Keratinocyte (primary cell): ENCODE measurements at regions not wholly inside any gene's neighbourhood (a gene's known extent, or its start where the extent isn't known, plus 50 kb on each side); places are given as distances from the start of the nearest gene placed in this dataset.
"Not testable (repeated sequence)": the region's sequence is repeated elsewhere in the genome, so short reads cannot be mapped to it uniquely, and the experiment has no call there.

Experiments used
- DNase-seq: peaks from one replicate; pipeline ENCODE4 v3.0.0-alpha.2; 2011; ENCODE audit warnings: low read depth, missing footprints, low spot score
- FAIRE-seq: peaks from 2 replicates; lab custom pipeline; 2011; peaks lifted over from hg19 to GRCh38; lab: Jason Lieb, UNC
- H2AFZ ChIP-seq: 2 replicates; pipeline ENCODE4 v1.6.0; 2012; ENCODE audit warnings: low read length, control low read depth, inconsistent platforms; ENCODE audit not compliant: control insufficient read depth
- H3K27ac ChIP-seq: 2 replicates; pipeline ENCODE4 v1.5.1; 2011; ENCODE audit warnings: low read length; ENCODE audit not compliant: control insufficient read depth, insufficient read depth
- H3K27me3 ChIP-seq: 3 replicates; pipeline ENCODE4 v1.6.0; 2011; ENCODE audit warnings: low read length; ENCODE audit not compliant: control insufficient read depth, insufficient read depth; ENCODE audit errors: extremely low read depth
- H3K36me3 ChIP-seq, 2 experiments: 2 replicates in 1 of 2; 3 replicates in 1 of 2; pipeline ENCODE4 v1.5.1; 2011; ENCODE audit warnings: low read length in 2 of 2, mild to moderate bottlenecking in 1 of 2; ENCODE audit not compliant: control insufficient read depth in 2 of 2, insufficient read depth in 2 of 2; ENCODE audit errors: extremely low read depth in 1 of 2
- H3K4me1 ChIP-seq: 3 replicates; pipeline ENCODE4 v1.5.1; 2011; ENCODE audit warnings: low read length; ENCODE audit not compliant: control insufficient read depth, insufficient read depth; ENCODE audit errors: extremely low read depth
- H3K4me2 ChIP-seq: 3 replicates; pipeline ENCODE4 v1.6.0; 2011; ENCODE audit warnings: low read depth, low read length; ENCODE audit not compliant: control insufficient read depth, insufficient read depth; ENCODE audit errors: extremely low read depth
- H3K4me3 ChIP-seq, 3 experiments: fragments of 200-600 bp in 1 of 3; sonication (generic) in 1 of 3; 2 replicates in 2 of 3; 3 replicates in 1 of 3; pipeline ENCODE4 v1.5.1; 2011 to 2016; ENCODE audit warnings: low read length in 3 of 3, mild to moderate bottlenecking in 3 of 3, control low read depth in 2 of 3, inconsistent platforms in 1 of 3, low read depth in 1 of 3, mixed read lengths in 1 of 3, mixed run types in 1 of 3, moderate library complexity in 1 of 3; ENCODE audit not compliant: control insufficient read depth in 2 of 3, insufficient read depth in 2 of 3; ENCODE audit errors: extremely low read depth in 1 of 3
- H3K79me2 ChIP-seq: 2 replicates; pipeline ENCODE4 v1.6.0; 2012; ENCODE audit warnings: low read length; ENCODE audit not compliant: control insufficient read depth, insufficient read depth
- H3K9ac ChIP-seq: 3 replicates; pipeline ENCODE4 v1.6.0; 2011; ENCODE audit warnings: low read length; ENCODE audit not compliant: control insufficient read depth, insufficient read depth; ENCODE audit errors: extremely low read depth
- H3K9me1 ChIP-seq: 3 replicates; pipeline ENCODE4 v1.6.0; 2011; ENCODE audit warnings: low read length; ENCODE audit not compliant: control insufficient read depth, insufficient read depth; ENCODE audit errors: extremely low read depth
- H3K9me3 ChIP-seq: 2 replicates; pipeline ENCODE4 v1.5.1; 2012; ENCODE audit warnings: low read depth, low read length; ENCODE audit not compliant: control insufficient read depth
- H4K20me1 ChIP-seq: 3 replicates; pipeline ENCODE4 v1.6.0; 2011; ENCODE audit warnings: low read length; ENCODE audit not compliant: control insufficient read depth, insufficient read depth; ENCODE audit errors: extremely low read depth
- dilution Hi-C: fragments of 300-500 bp; cut with MboI; formaldehyde crosslinking; loops from one replicate; pipeline ENCODE4 v1.7.0; 2020; ENCODE audit warnings: low sequenced_read_pairs; ENCODE audit not compliant: extremely low pct_ligation_motif_present

GRCh38 chr21:6043430-6044275 is 4477.7 kb upstream of the TPTE start:
- H3K79me2 ChIP-seq, H3K36me3 ChIP-seq, H3K9me3 ChIP-seq, dilution Hi-C loops, H3K4me3 ChIP-seq, H3K4me1 ChIP-seq, H3K9me1 ChIP-seq, H3K27ac ChIP-seq, FAIRE-seq, H2AFZ ChIP-seq, H4K20me1 ChIP-seq, H3K27me3 ChIP-seq, H3K9ac ChIP-seq, DNase-seq, H3K4me2 ChIP-seq: not testable (repeated sequence)

- FAIRE-seq, H3K4me2 ChIP-seq, H3K9ac ChIP-seq, H3K27ac ChIP-seq, H3K36me3 ChIP-seq, H3K9me1 ChIP-seq, DNase-seq, dilution Hi-C loops, H3K9me3 ChIP-seq, H3K79me2 ChIP-seq, H3K4me3 ChIP-seq, H3K4me1 ChIP-seq, H3K27me3 ChIP-seq, H2AFZ ChIP-seq, H4K20me1 ChIP-seq: not testable (repeated sequence)
Observed at GRCh38 chr21:6044695-6045094, 4476.7 kb upstream of the TPTE start.

- DNase-seq, H3K9ac ChIP-seq, H3K36me3 ChIP-seq, H2AFZ ChIP-seq, H3K27me3 ChIP-seq, FAIRE-seq, H3K79me2 ChIP-seq, H4K20me1 ChIP-seq, H3K9me1 ChIP-seq, H3K4me1 ChIP-seq, H3K9me3 ChIP-seq, H3K4me3 ChIP-seq, H3K4me2 ChIP-seq, H3K27ac ChIP-seq, dilution Hi-C loops: not testable (repeated sequence)
Observed at GRCh38 chr21:6049930-6050329, 4471.5 kb upstream of the TPTE start.

- H3K27me3 ChIP-seq, H3K9ac ChIP-seq, H3K9me1 ChIP-seq, FAIRE-seq, H3K36me3 ChIP-seq, H4K20me1 ChIP-seq, dilution Hi-C loops, H3K4me1 ChIP-seq, H2AFZ ChIP-seq, H3K9me3 ChIP-seq, H3K79me2 ChIP-seq, H3K4me3 ChIP-seq, DNase-seq, H3K4me2 ChIP-seq, H3K27ac ChIP-seq: not testable (repeated sequence)
Observed at GRCh38 chr21:6052109-6052508, 4469.3 kb upstream of the TPTE start.

GRCh38 chr21:6053145-6053544 is 4468.2 kb upstream of the TPTE start:
- H3K9ac ChIP-seq, dilution Hi-C loops, H3K4me2 ChIP-seq, H3K27me3 ChIP-seq, H4K20me1 ChIP-seq, H2AFZ ChIP-seq, H3K36me3 ChIP-seq, H3K4me1 ChIP-seq, H3K79me2 ChIP-seq, H3K27ac ChIP-seq, H3K4me3 ChIP-seq, H3K9me1 ChIP-seq, FAIRE-seq, DNase-seq, H3K9me3 ChIP-seq: not testable (repeated sequence)
